GM12872 (cell line): ENCODE measurements at regions not wholly inside any gene's neighbourhood (a gene's known extent, or its start where the extent isn't known, plus 50 kb on each side); places are given as distances from the start of the nearest gene placed in this dataset.

Experiments
- TF ChIP-seq, protein P1 (sequence below): IDR thresholded peaks from 3 replicates; pipeline ENCODE4 v1.5.1; 2011; ENCODE audit warnings: low read depth, mild to moderate bottlenecking, low read length, moderate library complexity; ENCODE audit not compliant: insufficient read depth

DNA sequence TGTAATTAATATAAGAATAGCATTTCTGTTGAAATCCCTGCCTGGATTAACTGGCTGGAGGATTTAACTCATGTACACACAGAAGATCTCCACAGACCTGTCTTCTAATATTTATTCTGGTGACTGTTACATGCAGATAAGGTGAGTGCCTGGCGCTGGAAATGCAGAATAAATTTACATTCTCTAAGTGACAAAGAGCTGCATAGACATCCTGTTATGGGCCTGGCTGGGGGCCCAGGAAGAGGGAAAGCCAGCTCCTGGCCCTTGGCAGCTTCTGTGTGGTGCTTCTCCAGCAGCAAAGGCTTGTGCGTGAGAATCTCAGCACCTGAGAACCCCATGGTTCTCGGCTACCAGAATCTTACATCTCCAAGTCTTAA, 446.6 kb downstream of the PTPRU start:
- TF ChIP-seq, protein P1, sequence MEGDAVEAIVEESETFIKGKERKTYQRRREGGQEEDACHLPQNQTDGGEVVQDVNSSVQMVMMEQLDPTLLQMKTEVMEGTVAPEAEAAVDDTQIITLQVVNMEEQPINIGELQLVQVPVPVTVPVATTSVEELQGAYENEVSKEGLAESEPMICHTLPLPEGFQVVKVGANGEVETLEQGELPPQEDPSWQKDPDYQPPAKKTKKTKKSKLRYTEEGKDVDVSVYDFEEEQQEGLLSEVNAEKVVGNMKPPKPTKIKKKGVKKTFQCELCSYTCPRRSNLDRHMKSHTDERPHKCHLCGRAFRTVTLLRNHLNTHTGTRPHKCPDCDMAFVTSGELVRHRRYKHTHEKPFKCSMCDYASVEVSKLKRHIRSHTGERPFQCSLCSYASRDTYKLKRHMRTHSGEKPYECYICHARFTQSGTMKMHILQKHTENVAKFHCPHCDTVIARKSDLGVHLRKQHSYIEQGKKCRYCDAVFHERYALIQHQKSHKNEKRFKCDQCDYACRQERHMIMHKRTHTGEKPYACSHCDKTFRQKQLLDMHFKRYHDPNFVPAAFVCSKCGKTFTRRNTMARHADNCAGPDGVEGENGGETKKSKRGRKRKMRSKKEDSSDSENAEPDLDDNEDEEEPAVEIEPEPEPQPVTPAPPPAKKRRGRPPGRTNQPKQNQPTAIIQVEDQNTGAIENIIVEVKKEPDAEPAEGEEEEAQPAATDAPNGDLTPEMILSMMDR: no peak

DNA sequence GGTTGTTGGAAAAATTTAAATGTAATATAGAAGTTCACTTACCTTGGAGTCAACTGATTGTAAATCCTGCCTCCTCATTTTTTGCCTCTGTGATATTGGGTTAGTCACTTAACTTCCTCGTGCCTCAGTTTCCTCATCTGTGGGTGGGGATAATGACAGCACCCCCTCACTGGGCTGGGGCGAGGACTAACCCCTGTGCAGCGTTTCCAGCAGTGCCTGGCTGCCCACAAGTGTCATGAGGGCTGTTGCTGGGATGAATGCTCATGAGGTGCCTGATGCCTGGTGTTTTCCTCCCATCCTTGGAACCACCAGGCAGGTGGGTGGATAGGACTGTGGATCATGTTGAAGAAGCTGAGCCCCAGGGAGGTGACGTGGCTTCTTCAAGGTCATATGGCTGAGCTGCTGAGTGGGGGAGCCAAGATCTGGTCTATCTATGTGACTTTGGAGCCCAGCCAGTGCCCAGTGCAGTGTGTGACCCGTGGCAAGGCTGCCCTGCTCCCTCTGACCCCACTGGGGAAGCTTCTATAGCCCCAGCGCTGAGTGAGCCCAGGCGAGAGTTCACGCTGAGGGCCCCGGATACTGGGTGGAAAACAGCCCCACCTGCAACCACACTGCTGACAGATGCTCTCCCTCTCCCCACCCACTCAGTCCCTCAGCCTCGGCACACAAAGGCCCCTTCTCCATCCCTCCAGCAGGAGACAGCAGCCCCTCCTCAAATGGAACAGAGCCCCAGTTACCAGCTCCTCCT, 446.0 kb downstream of the PTPRU start:
- TF ChIP-seq, protein P1: no peak

GRCh38 chr1:29679828-29680558, 443.7 kb downstream of the PTPRU start:
- TF ChIP-seq, protein P1: no peak

DNA sequence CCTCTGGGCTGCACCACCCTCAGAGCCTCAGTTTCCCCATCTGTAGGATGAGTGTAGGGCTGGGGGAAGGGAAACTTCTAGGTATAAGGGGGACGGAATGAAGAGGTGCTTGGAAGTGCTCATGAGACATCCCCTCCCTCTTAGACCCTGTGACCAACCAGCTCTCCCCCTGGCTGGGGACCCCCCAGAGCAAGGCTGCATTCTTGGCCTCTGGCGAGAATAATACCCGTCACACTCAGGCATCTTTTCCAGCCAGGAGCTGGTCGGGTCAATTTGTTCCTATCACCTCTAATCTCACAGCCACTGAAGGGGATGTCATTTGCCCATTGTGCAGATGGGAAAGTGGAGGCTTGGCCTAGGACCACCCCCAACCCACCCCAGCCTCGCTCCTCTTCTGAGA, 443.0 kb downstream of the PTPRU start:
- TF ChIP-seq, protein P1: no peak

DNA sequence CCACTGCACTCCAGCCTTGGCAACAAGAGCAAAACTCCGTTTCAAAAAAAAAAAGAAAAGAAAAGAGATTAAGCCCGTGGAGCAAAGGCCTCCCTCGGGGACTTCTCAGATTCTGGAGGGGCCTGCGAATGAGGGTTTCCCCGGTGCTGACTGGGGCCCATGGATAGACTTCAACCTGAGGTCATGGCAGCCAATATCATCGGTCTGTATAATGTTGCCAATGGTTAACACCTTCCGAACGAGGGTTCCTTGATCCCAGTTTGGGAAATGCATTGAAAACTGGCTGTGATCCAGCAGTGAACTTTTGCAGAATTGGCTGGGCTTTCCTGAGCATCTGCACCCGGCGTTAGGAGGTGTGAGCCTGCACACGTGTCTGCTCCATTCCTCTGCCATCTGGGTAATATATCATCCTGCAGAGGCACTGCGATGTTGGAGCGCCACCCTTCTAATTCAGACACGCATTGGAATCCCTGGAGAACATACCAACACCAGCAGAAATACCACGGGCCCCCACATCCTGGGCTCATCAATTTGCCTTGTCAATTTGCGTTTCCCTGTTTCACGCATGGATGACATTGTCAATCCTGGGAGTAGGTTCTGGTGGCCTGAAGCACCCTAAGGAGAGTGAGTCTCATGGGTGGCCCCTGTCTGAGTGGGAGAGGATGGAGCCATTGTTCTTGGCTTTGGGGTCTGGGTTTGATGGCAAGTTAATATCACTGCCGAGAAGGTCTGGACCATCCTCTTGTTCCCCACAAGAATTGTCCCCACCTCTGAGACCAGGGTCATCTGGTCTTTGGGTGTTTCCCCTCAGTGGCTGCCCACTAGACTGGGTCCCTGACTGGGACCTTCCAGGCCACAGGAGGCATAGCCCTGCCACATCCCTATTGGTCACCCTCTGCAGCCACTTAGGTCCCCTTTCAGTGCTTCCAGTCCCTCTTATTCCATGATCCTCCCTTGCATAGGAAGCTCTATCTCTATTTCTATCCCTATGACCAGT, 441.0 kb downstream of the PTPRU start:
- TF ChIP-seq, protein P1: no peak

DNA sequence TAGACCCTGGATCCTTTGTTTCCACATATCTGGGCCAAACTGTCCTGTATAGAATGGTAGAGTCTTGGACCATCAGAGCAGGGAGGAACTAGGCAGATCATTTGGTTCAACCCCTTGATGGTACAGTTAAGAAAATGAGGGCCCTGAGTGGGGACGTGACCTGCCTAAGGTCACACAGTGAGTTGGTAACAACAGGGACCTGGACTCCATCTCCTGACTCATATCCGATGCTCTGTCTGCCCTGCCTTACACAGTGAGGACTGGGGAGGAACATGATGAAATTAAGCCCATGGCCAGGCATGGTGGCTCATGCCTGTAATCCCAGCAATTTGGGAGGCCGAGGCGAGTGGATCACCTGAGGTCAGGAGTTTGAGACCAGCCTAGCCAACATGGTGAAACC, 440.2 kb downstream of the PTPRU start:
- TF ChIP-seq, protein P1: no peak
